GM12873 (cell line): ENCODE measurements at regions not wholly inside any gene's neighbourhood (a gene's known extent, or its start where the extent isn't known, plus 50 kb on each side); places are given as distances from the start of the nearest gene placed in this dataset.

Experiments used
- TF ChIP-seq, protein P1 (sequence below): IDR thresholded peaks from 2 replicates; pipeline ENCODE4 v1.5.1; 2012; ENCODE audit warnings: low read depth, mild to moderate bottlenecking, moderate library complexity, low read length, control low read depth; ENCODE audit not compliant: insufficient read depth; ENCODE audit errors: missing control alignments

DNA sequence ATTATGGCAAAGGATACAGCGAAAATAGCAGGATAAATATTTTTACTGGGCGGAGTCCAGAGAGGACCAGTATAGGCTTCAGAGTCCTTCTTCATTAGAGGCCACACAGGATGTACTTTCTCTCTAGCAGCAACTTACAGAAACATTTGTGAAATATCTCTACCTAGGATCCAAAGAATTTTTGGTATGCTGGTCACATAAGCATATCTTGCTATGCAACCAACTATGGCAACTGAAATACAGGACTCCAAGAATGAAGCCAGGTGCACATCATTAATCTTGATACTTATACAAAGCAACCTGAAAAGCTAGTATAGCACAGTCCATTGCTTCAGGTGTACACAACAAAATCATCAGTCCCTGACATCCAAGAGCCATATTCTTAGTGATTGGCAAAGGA is 59.1 kb upstream of the NABP1 start:
- TF ChIP-seq, protein P1, sequence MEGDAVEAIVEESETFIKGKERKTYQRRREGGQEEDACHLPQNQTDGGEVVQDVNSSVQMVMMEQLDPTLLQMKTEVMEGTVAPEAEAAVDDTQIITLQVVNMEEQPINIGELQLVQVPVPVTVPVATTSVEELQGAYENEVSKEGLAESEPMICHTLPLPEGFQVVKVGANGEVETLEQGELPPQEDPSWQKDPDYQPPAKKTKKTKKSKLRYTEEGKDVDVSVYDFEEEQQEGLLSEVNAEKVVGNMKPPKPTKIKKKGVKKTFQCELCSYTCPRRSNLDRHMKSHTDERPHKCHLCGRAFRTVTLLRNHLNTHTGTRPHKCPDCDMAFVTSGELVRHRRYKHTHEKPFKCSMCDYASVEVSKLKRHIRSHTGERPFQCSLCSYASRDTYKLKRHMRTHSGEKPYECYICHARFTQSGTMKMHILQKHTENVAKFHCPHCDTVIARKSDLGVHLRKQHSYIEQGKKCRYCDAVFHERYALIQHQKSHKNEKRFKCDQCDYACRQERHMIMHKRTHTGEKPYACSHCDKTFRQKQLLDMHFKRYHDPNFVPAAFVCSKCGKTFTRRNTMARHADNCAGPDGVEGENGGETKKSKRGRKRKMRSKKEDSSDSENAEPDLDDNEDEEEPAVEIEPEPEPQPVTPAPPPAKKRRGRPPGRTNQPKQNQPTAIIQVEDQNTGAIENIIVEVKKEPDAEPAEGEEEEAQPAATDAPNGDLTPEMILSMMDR: no peak

DNA sequence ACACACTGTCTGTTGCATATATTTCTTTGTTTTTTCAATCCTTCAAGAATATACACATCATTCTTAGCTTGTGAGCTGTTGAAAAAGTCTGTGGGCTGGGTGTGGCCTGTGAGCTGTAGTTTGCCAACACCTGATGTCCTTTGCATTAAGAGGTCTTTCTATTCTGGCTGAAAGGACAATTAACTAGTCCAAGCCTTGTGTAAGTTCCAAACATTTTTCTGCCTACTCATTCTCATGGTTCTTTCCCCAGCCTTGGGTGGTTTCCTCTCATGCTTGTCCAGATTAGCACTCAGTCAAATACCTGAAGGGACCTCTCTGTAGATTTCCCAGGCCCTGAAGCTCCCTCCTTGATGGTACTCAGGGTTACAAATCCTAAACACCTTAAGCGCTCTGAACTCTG is 57.8 kb upstream of the NABP1 start:
- TF ChIP-seq, protein P1: no peak

DNA sequence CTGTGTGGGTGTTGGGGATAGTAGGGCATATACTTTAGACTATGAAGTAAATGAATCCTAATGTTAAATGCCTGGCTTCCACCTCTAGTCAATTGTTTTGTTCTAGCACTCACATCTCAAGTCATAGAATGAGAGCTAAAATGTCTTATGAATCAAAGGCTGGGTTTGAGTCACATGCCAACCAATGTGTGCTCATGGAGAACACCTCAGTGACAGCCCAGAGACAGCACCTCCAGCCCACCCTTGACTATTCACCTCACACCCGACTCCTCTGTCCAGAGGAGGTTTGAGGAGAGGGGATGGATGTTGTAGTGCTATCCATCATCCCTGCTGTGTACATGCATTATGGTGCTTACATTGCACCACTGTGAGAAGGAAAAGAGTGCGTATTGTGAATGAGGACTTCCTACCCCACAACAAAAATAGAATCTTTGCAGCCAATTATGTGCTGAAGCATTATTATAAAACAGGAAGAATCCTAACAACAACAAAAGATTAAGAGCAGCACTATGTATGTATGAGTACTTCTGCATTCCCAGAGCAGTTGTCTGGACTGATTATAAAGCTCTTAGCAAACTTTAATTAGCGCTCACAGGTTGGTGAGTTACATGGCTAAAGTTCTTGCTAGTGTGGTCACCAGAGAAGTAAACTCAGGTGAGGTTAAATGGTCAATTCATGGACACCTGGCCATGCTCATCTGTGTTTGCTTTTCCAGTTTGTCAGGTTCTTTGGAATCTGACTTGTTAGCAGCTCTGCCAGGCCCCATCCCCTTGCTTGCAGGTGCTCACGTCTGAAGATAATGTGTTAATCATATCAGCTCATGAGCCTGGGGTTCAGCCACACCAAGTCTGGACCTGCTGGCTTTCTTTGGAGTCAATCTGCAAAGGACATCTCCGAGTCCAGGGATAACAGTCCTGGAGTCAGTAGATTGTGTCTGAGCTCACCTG is 55.3 kb upstream of the NABP1 start:
- TF ChIP-seq, protein P1: no peak

DNA sequence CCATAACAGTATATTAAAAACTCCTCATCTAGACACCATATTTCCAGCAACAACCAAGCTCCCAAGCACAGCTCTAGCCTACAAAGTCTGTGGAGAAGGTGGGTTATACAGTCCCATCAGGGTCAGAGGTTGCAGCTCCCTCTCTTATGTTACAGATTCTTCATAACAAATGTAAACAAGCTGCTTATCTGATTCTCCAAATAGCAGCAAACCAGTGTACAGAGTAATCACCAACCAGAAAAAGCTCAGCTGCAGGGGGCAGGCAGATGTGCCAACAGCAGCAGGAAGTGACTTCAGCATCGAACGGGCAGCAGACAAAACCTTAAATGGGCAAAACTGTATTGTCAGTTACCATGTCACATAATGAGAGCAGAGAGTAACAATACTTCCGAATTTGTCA is 52.9 kb upstream of the NABP1 start:
- TF ChIP-seq, protein P1: no peak

DNA sequence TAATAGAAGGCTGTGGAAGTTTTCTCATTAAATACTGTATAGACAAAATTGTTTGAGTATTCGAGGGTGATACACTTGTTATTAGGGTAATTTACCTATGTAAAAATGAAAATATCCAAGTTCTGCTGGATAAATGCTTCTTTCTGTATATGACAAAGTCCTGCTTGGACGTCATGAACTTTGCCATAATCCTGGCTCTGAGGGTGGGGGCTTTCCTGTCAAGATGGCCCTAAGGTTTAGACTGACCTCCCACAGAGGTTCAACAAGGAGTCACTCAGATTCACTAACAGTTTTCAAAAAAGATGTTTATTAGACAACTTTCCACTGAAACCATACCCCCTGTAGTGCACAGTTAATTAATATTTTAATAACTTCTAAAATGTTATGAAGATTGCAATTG is 52.5 kb upstream of the NABP1 start:
- TF ChIP-seq, protein P1: no peak

DNA sequence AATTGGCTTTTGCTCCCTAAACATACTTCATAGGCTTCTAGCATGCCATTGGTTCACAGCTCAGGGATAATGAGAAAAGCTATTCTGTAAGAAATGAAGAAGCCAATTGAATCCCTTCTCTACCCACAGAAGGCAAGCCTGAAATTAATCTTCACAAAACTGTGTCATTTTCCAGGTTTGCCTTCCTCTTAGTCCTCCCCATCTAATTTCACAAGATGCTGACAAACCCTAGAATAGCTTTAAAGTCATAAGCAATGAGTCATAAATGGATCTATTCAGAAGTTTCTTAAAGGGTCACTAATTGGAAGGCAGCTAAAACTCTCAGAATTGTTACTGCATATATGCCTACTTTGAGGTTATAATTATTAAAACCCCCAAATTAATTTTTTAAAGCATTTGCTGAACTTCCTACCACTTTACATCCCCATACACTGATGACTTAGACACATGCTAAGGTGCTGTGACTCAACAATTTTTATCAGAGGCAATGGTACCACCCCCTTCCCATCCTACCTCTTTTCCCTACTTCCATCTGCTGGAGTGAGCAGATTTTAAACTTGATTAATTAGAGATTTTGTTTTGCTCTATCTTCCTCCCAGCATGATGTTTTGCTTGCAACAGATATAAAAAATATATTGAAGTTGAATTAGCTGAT is 51.3 kb upstream of the NABP1 start:
- TF ChIP-seq, protein P1: no peak

DNA sequence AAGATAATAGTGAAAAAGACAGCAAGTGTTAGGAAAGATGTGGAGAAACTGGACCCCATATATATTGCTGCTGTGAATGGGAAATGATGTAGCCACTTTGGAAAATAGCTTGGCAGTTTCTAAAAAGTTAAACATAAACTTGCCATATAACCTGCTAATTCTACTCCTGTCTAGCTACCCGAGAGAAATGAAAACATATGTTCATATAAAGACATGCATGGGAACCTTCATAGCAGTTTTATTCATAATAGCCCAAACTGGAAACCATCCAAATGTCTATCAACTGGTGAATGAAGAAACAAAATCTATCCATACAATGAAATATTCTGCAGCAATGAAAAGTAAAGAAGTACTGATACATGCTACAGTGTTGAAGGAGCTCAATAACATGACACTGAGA is 50.4 kb upstream of the NABP1 start:
- TF ChIP-seq, protein P1: no peak
